ENCODE measurements at regions not wholly inside any gene's neighbourhood (a gene's known extent, or its start where the extent isn't known, plus 50 kb on each side); places are given as distances from the start of the nearest gene placed in this dataset.

GRCh38 chr5:74131250-74131649 is 505.3 kb downstream of the ARHGEF28 start:
- DNase-seq (ENCODE audit: low read depth, low spot score) = no peak
- RAD21 ChIA-PET (ENCODE audit: unreplicated experiment) = interaction anchor here (0.7 to 0.9 kb wide), 2 partner anchors 65 to 897 kb away, joined by 3 to 4 read pairs; no protein-coding TSS in a partner anchor
- H3K36me3 ChIP-seq (ENCODE audit: control insufficient read depth in 2 of 2, insufficient read depth in 2 of 2, low read length in 1 of 2) = no peaks in the 10 kb centered on the region
- no peaks in the 10 kb centered on the region for H3K9me3 ChIP-seq (replicated peaks; ENCODE audit: control insufficient read depth, insufficient read depth, low read length)
- H3K27ac ChIP-seq (ENCODE audit: control insufficient read depth, insufficient read depth) = no peak overlapping the region
- H3K79me2 ChIP-seq (ENCODE audit: control insufficient read depth, insufficient read depth, low read length) = no peaks in the 10 kb centered on the region
- no peak overlapping the region for H2AFZ ChIP-seq (ENCODE audit: control insufficient read depth, low read depth, low read length)
- SMC1A ChIA-PET (ENCODE audit: uncharacterized antibody, unreplicated experiment) = interaction anchor here (0.6 to 1.4 kb wide), 2 partner anchors 72 to 75 kb away, joined by 3 read pairs; no protein-coding TSS in a partner anchor
- no peaks in the 10 kb centered on the region for H4K20me1 ChIP-seq (ENCODE audit: control insufficient read depth, insufficient read depth)
- H3K4me2 ChIP-seq (ENCODE audit: control insufficient read depth, insufficient read depth) = no peak overlapping the region
- ATAC-seq = no peak
- no peak for FAIRE-seq
- 35% methylated on average over 2 of the region's 2 CpGs for WGBS (ENCODE audit: insufficient coverage, insufficient replicate concordance, low lambda C conversion rate, missing lambda C conversion rate)
- no peaks in the 10 kb centered on the region for H3K4me1 ChIP-seq (ENCODE audit: control insufficient read depth, insufficient read depth, low read length)
- intact Hi-C loops (cut with micrococcal nuclease; ENCODE audit: unreplicated experiment) (no loop called here), in situ Hi-C loops (cut with MboI) (no loop called here)
- BruUV-seq (replicated peaks) = no TSS peak
- TF ChIP-seq CHD4 (IDR thresholded peaks at IDR 0.05) (no peak), ZNF217 (IDR thresholded peaks at IDR 0.05) (no peak), ASH2L (IDR thresholded peaks at IDR 0.05; ENCODE audit: borderline replicate concordance, low read depth) (no peak), MYC (IDR thresholded peaks at IDR 0.05; ENCODE audit: insufficient read depth, insufficient read length, insufficient replicate concordance, low read length, severe bottlenecking) (no peak), RAD21 (IDR thresholded peaks at IDR 0.05; ENCODE audit: insufficient read depth, low read depth, low read length) (no peak), CREB1 (IDR thresholded peaks at IDR 0.05; ENCODE audit: low read depth) (no peak), NFYA (IDR thresholded peaks at IDR 0.05; ENCODE audit: borderline replicate concordance, low read depth, low read length) (no peak), CBX3 (IDR thresholded peaks at IDR 0.05; ENCODE audit: borderline replicate concordance, low read depth) (no peak), POU2F2 (IDR thresholded peaks at IDR 0.05; ENCODE audit: borderline replicate concordance, low read depth, low read length) (no peak), ZBED1 (IDR thresholded peaks at IDR 0.05; ENCODE audit: borderline replicate concordance) (no peak), YBX1 (IDR thresholded peaks at IDR 0.05) (no peak), HDAC2 (IDR thresholded peaks at IDR 0.05) (no peak), RCOR1 (conservative IDR thresholded peaks at IDR 0.05; ENCODE audit: low read depth, low read length) (no peak), WRNIP1 (IDR thresholded peaks at IDR 0.05; ENCODE audit: borderline replicate concordance, low read depth, low read length) (no peak), MEF2B (IDR thresholded peaks at IDR 0.05; ENCODE audit: partially characterized antibody, poor library complexity, severe bottlenecking) (no peak), LARP7 (IDR thresholded peaks at IDR 0.05) (no peak), SMAD5 (IDR thresholded peaks at IDR 0.05; ENCODE audit: low read depth) (no peak)
- TF ChIP-seq, protein P1, sequence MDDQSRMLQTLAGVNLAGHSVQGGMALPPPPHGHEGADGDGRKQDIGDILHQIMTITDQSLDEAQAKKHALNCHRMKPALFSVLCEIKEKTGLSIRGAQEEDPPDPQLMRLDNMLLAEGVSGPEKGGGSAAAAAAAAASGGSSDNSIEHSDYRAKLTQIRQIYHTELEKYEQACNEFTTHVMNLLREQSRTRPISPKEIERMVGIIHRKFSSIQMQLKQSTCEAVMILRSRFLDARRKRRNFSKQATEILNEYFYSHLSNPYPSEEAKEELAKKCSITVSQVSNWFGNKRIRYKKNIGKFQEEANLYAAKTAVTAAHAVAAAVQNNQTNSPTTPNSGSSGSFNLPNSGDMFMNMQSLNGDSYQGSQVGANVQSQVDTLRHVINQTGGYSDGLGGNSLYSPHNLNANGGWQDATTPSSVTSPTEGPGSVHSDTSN (IDR thresholded peaks at IDR 0.05; ENCODE audit: insufficient replicate concordance, low read depth, low read length) = no peak
- TF ChIP-seq, protein P2, sequence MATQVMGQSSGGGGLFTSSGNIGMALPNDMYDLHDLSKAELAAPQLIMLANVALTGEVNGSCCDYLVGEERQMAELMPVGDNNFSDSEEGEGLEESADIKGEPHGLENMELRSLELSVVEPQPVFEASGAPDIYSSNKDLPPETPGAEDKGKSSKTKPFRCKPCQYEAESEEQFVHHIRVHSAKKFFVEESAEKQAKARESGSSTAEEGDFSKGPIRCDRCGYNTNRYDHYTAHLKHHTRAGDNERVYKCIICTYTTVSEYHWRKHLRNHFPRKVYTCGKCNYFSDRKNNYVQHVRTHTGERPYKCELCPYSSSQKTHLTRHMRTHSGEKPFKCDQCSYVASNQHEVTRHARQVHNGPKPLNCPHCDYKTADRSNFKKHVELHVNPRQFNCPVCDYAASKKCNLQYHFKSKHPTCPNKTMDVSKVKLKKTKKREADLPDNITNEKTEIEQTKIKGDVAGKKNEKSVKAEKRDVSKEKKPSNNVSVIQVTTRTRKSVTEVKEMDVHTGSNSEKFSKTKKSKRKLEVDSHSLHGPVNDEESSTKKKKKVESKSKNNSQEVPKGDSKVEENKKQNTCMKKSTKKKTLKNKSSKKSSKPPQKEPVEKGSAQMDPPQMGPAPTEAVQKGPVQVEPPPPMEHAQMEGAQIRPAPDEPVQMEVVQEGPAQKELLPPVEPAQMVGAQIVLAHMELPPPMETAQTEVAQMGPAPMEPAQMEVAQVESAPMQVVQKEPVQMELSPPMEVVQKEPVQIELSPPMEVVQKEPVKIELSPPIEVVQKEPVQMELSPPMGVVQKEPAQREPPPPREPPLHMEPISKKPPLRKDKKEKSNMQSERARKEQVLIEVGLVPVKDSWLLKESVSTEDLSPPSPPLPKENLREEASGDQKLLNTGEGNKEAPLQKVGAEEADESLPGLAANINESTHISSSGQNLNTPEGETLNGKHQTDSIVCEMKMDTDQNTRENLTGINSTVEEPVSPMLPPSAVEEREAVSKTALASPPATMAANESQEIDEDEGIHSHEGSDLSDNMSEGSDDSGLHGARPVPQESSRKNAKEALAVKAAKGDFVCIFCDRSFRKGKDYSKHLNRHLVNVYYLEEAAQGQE (IDR thresholded peaks at IDR 0.05; ENCODE audit: low read depth, low read length) = no peak
- TF ChIP-seq, protein P3, sequence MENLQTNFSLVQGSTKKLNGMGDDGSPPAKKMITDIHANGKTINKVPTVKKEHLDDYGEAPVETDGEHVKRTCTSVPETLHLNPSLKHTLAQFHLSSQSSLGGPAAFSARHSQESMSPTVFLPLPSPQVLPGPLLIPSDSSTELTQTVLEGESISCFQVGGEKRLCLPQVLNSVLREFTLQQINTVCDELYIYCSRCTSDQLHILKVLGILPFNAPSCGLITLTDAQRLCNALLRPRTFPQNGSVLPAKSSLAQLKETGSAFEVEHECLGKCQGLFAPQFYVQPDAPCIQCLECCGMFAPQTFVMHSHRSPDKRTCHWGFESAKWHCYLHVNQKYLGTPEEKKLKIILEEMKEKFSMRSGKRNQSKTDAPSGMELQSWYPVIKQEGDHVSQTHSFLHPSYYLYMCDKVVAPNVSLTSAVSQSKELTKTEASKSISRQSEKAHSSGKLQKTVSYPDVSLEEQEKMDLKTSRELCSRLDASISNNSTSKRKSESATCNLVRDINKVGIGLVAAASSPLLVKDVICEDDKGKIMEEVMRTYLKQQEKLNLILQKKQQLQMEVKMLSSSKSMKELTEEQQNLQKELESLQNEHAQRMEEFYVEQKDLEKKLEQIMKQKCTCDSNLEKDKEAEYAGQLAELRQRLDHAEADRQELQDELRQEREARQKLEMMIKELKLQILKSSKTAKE (IDR thresholded peaks at IDR 0.05; ENCODE audit: low read depth, poor library complexity, severe bottlenecking) = no peak
- CTCF ChIA-PET = interaction anchor here (1.1 kb wide), 1 partner anchor 515 kb away, joined by 3 read pairs; no protein-coding TSS in a partner anchor
- H3K4me3 ChIP-seq = no peak overlapping the region
- peaks cover 1 to 3% of the 10 kb centered on the region in 2 experiments; a peak in 3 of 4 replicates for H3K27me3 ChIP-seq (replicated peaks in 1 of 2; ENCODE audit: control insufficient read depth in 2 of 2, insufficient read depth in 2 of 2, low read length in 1 of 2)
- POLR2A ChIA-PET = interaction anchor here (0.6 kb wide), 1 partner anchor 1922 kb away, joined by 3 read pairs; no protein-coding TSS in a partner anchor
- no peak overlapping the region for H3K9ac ChIP-seq (ENCODE audit: control insufficient read depth, insufficient read depth, low read length)
